HG03558 (cell line): ENCODE measurements at regions not wholly inside any gene's neighbourhood (a gene's known extent, or its start where the extent isn't known, plus 50 kb on each side); places are given as distances from the start of the nearest gene placed in this dataset.

Experiments
- ATAC-seq: cut with Tn5 transposase; IDR thresholded peaks from one replicate; pipeline ENCODE4 v1.9.1; 2021; ENCODE audit warnings: moderate number of reproducible peaks; ENCODE audit not compliant: unreplicated experiment; ENCODE audit errors: extremely low read depth

GRCh38 chr2:19752500-19752899, 149.3 kb downstream of the TTC32 start:
- no peak for ATAC-seq

- no peak for ATAC-seq
Measured at GRCh38 chr2:19751631-19752030, 150.2 kb downstream of the TTC32 start.

GRCh38 chr2:19750136-19750535, 151.6 kb downstream of the TTC32 start:
- no peak for ATAC-seq

- no peak for ATAC-seq
Measured at GRCh38 chr2:19749507-19749836, 152.3 kb downstream of the TTC32 start.

- no peak for ATAC-seq
Measured at GRCh38 chr2:19748711-19749506, 152.9 kb downstream of the TTC32 start.

- no peak for ATAC-seq
Measured at GRCh38 chr2:19748073-19748375, 153.8 kb downstream of the TTC32 start.

GRCh38 chr2:19747310-19748072, 154.3 kb downstream of the TTC32 start:
- no peak for ATAC-seq

- ATAC-seq: no peak
Measured at GRCh38 chr2:19746611-19747309, 155.0 kb downstream of the TTC32 start.

GRCh38 chr2:19746137-19746600, 155.6 kb downstream of the TTC32 start:
- ATAC-seq: no peak

- ATAC-seq: no peak
Measured at GRCh38 chr2:19745318-19746136, 156.3 kb downstream of the TTC32 start.

GRCh38 chr2:19744456-19745199, 157.2 kb downstream of the TTC32 start:
- ATAC-seq: no peak

- ATAC-seq: no peak
Measured at GRCh38 chr2:19743641-19744040, 158.1 kb downstream of the TTC32 start.

GRCh38 chr2:19742872-19743271, 158.9 kb downstream of the TTC32 start:
- ATAC-seq: no peak

- no peak for ATAC-seq
Measured at GRCh38 chr2:19739256-19739655, 162.5 kb downstream of the TTC32 start.

GRCh38 chr2:19738707-19739106, 163.1 kb downstream of the TTC32 start:
- no peak for ATAC-seq

GRCh38 chr2:19736191-19736831, 165.5 kb downstream of the TTC32 start:
- no peak for ATAC-seq

GRCh38 chr2:19733951-19734425, 167.8 kb downstream of the TTC32 start:
- no peak for ATAC-seq

GRCh38 chr2:19733390-19733789, 168.4 kb downstream of the TTC32 start:
- no peak for ATAC-seq

- ATAC-seq: no peak
Measured at GRCh38 chr2:19732255-19732654, 169.5 kb downstream of the TTC32 start.
